ENCODE measurements at regions not wholly inside any gene's neighbourhood (a gene's known extent, or its start where the extent isn't known, plus 50 kb on each side); places are given as distances from the start of the nearest gene placed in this dataset.

DNA sequence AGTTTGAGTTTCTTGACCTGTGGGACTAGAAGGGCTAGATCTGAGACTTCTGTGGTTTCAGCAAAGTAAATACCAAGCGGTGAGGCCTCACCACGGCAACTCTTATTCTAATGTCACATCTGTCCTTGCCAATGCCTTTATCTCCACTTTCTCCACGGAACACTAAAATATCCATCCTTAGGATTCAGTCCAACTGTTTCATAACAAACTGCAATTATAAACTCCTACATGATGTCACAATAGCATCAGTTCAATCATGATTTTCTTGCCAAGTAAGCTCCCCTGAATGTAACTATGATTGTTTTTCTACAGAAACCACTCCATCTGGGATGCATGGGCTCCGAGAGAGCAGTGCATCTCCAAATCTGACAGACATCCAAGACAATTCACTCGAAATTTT is 79.6 kb downstream of the LRATD1 start:
- Mint-ChIP-seq H3K36me3 (ENCODE audit: low read depth) (no peaks in the 10 kb centered on the region), H3K4me3 (no peak overlapping the region), H3K4me1 (no peaks in the 10 kb centered on the region), H3K9me3 (no peaks in the 10 kb centered on the region), H3K27ac (no peak overlapping the region), H3K27me3 (ENCODE audit: low read depth) (no peaks in the 10 kb centered on the region)
- TF ChIP-seq, protein P1, sequence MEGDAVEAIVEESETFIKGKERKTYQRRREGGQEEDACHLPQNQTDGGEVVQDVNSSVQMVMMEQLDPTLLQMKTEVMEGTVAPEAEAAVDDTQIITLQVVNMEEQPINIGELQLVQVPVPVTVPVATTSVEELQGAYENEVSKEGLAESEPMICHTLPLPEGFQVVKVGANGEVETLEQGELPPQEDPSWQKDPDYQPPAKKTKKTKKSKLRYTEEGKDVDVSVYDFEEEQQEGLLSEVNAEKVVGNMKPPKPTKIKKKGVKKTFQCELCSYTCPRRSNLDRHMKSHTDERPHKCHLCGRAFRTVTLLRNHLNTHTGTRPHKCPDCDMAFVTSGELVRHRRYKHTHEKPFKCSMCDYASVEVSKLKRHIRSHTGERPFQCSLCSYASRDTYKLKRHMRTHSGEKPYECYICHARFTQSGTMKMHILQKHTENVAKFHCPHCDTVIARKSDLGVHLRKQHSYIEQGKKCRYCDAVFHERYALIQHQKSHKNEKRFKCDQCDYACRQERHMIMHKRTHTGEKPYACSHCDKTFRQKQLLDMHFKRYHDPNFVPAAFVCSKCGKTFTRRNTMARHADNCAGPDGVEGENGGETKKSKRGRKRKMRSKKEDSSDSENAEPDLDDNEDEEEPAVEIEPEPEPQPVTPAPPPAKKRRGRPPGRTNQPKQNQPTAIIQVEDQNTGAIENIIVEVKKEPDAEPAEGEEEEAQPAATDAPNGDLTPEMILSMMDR (IDR thresholded peaks at IDR 0.05; ENCODE audit: unreplicated experiment in 3 of 3), result no peak

DNA sequence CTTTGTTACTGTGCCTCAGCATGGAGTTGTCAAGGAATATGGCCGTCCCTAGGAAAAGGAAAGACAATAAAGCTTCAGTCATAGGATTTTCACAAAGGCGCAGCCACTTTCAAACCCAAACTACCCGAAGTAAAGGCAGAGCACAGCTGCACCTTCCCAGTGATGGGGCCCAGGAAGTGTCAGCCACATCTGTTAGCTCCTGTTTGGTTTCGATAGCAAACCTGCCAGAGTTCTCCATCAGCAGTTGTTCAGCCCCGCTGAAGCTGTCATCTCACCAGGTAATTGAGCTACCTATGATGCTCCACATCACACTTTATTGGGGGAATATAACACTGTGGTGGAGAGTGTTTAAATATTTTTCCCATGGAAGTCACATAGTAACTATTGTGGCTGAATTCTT is 80.7 kb downstream of the LRATD1 start:
- H3K36me3 Mint-ChIP-seq (ENCODE audit: low read depth), result no peaks in the 10 kb centered on the region
- TF ChIP-seq, protein P1 (IDR thresholded peaks at IDR 0.05; ENCODE audit: unreplicated experiment in 3 of 3), result no peak
- H3K27me3 Mint-ChIP-seq (ENCODE audit: low read depth), result no peaks in the 10 kb centered on the region
- no peaks in the 10 kb centered on the region for H3K9me3 Mint-ChIP-seq
- H3K4me1 Mint-ChIP-seq, result no peaks in the 10 kb centered on the region
- no peak overlapping the region for H3K27ac Mint-ChIP-seq
- no peak overlapping the region for H3K4me3 Mint-ChIP-seq

DNA sequence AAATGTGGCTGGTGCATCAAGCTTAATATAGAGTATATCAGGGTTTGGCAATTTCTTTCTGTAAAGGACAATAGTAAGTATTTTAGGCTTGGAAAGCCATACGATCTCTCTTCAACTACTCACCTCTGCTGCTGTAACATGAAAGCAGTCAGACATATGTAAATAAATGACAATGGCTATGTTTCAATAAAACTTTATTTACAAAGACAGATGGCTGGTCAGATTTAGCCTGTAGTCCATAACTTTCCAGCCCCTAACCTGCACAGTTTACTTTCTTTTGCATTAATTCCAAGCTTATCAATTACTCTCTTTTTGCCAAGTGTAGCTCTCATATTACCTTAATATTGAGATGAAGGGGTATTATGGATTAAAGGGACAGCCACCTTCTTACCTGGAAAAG is 83.1 kb downstream of the LRATD1 start:
- no peaks in the 10 kb centered on the region for H3K4me1 Mint-ChIP-seq
- H3K27ac Mint-ChIP-seq, result no peak overlapping the region
- TF ChIP-seq, protein P1 (IDR thresholded peaks at IDR 0.05; ENCODE audit: unreplicated experiment in 3 of 3), result no peak
- no peak overlapping the region for H3K4me3 Mint-ChIP-seq
- no peaks in the 10 kb centered on the region for H3K36me3 Mint-ChIP-seq (ENCODE audit: low read depth)
- no peaks in the 10 kb centered on the region for H3K27me3 Mint-ChIP-seq (ENCODE audit: low read depth)
- H3K9me3 Mint-ChIP-seq, result no peaks in the 10 kb centered on the region

DNA sequence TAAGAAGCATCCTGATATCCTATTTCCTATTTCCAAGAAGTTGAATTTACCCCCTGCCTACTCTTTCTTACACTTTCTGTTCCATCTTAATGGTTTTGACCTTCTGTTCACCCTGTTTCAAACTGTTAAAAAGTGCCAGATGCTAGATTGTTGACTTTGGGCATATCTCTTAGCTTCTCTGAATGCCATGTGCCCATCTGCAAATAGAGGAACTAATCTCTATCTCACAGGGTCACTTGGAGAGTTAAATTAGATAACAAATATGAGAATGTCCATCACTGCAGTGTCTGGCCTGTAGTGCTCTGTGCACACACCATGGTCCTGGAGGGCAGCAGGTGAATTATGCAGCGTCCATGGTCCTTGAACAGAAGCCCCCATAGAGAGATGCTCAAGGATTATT is 83.8 kb downstream of the LRATD1 start:
- Mint-ChIP-seq H3K36me3 (ENCODE audit: low read depth) (no peaks in the 10 kb centered on the region), H3K9me3 (no peaks in the 10 kb centered on the region)

DNA sequence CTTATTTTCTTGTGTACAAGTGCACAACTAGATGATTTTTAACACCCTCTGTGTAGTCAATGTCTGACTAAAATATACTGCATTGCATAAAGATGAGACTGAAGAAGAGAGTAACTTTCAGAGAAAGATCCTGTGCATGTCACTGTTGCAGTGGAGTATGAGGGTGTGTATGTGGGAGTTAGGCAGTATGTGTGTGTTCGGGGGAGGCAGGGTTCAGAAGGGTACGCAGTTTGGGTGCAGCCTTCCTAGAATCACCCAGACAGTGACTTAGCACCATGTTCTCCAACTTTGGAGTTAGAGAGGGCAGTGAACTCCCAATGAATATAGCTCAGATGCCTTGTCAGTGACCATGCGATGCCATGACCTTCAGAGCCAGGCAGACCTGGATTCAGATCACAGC is 84.6 kb downstream of the LRATD1 start:
- no peaks in the 10 kb centered on the region for H3K9me3 Mint-ChIP-seq

More for the DNA sequence above, 83.8 kb downstream of the LRATD1 start:
- H3K4me1 Mint-ChIP-seq, result no peaks in the 10 kb centered on the region
- TF ChIP-seq, protein P1 (IDR thresholded peaks at IDR 0.05; ENCODE audit: unreplicated experiment in 3 of 3), result no peak
- H3K27ac Mint-ChIP-seq, result no peak overlapping the region
- no peaks in the 10 kb centered on the region for H3K27me3 Mint-ChIP-seq (ENCODE audit: low read depth)
- no peak overlapping the region for H3K4me3 Mint-ChIP-seq

DNA sequence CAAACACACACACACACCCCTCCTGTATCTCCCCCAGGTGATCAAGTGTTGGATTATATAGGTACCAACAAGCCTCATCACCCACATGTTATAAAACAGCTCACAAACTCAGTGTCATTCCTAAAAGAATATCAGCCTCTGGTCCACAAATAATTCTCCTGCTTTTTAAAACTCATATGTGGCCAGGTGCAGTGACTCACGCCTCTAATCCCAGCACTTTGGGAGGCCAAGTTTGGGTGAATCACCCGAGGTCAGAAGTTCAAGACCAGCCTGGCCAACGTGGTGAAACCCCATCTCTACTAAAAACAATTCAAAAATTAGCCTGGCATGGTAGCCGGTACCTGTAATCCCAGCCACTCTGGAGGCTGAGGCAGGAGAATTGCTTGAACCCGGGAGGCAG is 87.8 kb downstream of the LRATD1 start:
- Mint-ChIP-seq H3K36me3 (ENCODE audit: low read depth) (no peaks in the 10 kb centered on the region), H3K27ac (no peak overlapping the region), H3K4me1 (no peaks in the 10 kb centered on the region), H3K27me3 (ENCODE audit: low read depth) (no peaks in the 10 kb centered on the region), H3K4me3 (no peak overlapping the region), H3K9me3 (no peaks in the 10 kb centered on the region)
- TF ChIP-seq, protein P1 (IDR thresholded peaks at IDR 0.05; ENCODE audit: unreplicated experiment in 3 of 3), result no peak

More for the DNA sequence above, 84.6 kb downstream of the LRATD1 start:
- Mint-ChIP-seq H3K4me3 (no peak overlapping the region), H3K27ac (no peak overlapping the region), H3K4me1 (no peaks in the 10 kb centered on the region), H3K27me3 (ENCODE audit: low read depth) (no peaks in the 10 kb centered on the region), H3K36me3 (ENCODE audit: low read depth) (no peaks in the 10 kb centered on the region)
- TF ChIP-seq, protein P1 (IDR thresholded peaks at IDR 0.05; ENCODE audit: unreplicated experiment in 3 of 3), result no peak
